ENCODE measurements at regions not wholly inside any gene's neighbourhood (a gene's known extent, or its start where the extent isn't known, plus 50 kb on each side); places are given as distances from the start of the nearest gene placed in this dataset.
"Not testable (repeated sequence)": the region's sequence is repeated elsewhere in the genome, so short reads cannot be mapped to it uniquely, and the experiment has no call there.

DNA sequence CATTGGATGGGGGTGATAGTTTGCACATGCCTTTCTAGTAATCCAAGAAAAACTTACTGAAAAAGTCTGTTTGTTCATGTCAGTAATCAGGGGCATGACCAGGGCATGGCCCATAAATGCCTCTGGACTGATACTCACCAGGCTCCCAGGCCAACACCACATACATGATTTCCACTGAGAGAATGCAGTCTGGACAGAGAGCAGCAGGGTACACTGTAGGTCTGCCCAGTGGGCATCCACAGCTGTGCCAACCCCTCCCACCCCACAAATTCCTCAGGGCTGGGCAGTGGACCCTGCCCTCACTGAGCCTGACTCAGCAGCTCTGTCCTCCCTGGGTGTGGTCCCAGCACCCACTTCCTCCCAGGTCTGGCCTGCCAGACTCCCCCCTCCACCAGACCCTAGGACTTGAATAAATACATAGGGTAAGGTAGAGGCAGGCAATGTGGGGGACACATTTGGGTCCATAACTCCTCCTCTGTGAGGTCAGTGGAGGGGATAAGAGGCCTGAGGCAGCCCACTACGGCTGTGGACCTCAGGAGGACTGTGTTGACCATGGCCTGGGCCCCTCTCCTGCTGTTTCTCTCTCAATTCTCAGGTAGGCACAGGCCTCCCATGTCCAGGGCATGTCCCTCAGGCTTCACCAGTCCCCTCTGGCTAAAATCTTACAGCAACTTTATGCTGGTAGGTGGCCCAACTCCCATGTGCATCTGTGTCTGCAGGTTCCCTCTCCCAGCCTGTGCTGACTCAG, 92.2 kb upstream of the TOP3B start:
- no peak for DNase-seq

DNA sequence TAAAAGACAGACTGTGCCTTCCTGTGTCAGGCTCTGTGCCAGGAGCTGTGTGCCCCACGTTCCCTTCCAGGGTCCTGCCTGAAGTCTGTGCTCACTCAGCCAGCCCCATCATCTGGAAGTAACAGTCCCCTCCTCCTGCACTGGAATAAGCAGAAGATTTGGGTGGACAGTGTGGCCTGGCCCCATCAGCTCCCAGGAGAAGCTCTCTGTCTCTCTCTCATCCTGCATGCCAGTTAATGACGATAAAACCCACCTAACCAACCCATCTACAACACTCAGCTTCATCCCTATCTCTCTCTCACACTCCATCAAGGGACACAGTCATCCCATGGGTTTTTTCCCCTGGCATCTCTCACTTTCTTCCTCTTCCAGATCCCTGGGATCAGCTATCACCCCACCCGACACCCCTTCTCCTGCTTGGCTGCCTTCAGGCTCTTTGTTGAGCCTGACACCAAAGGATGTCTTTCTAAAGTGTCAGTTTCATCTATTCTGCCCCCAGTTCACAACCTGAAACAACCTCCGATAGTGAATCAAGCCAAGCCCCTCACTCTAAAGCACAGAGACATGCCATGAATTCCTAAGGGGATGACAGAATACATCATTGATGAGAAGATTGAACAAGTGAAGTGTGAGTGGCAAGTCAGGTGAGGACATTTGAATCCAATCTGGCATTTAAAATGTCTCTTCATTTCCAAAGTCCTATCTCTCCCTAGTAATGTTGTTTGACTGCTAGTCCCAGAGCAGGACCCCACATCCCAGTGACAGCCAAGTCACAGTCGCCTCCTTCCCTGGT, 91.4 kb upstream of the TOP3B start:
- DNase-seq = no peak

- DNase-seq = no peak
Observed at GRCh38 chr22:22072169-22072836, 89.7 kb upstream of the TOP3B start.

GRCh38 chr22:22071455-22071854, 88.9 kb upstream of the TOP3B start:
- no peak for DNase-seq

DNA sequence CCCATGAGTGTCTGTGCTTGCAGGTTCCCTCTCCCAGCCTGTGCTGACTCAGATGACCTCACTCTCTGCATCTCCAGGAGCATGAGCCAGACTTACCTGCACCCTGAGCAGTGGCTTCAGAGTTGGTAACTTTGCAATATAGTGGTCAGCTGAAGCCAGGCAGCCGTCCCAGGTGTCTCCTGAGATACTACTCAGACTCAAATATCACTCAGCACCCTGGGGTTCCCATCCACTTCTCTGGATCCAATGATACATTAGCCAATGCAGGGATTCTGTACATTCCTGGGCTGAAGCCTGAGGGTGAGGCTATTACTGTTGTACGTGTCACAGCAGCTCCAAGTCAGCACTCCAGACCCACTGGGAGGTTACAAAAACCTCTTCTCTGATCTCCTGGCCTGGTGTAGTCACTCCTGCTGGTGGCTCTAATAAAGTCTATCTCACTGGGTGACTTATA, 87.8 kb upstream of the TOP3B start:
- DNase-seq = no peak

DNA sequence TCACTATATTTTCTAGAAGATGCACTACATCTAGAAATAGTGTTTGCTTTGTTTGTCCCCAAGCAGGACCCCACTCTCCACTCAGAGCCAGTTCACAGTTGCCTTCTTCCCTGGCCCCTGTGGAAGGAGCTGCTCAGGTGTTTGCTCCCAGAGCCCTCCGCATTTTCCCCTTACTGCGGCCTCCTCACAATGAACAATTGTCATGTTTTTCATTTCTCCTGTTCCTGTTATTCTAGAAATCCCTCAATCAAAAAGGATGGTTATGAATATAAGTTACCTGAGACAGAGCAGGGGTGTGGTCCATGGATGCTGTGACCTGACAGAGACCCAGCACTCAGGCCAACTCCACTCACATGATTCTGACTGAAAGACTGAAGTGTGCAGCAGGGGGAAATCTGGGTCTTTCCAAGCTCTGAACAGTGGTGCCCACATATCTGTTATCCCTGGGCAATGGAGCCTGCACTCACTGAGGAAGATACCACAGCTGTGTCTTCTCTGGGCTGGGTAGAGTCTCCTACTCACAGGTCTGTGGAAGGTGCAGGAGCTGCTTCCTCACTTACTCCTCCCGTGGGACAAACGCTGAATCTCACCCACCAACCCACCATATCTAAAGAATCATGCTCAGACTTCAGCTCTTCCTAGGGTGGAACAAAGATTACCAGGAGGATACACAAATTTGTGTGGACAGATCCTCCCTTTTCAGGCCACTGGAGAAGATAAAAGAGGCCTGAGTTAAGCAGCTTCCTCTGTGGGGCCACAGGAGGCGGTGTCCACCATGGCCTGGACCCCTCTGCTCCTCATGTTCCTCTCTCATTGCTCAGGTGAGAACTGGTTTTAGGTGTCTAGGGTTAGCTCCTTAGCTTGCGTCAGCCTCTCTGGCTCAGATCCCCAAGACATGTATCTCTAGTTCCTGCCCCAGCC, 87.1 kb upstream of the TOP3B start:
- DNase-seq = no peak

GRCh38 chr22:22068657-22069056, 86.1 kb upstream of the TOP3B start:
- no peak for DNase-seq

DNA sequence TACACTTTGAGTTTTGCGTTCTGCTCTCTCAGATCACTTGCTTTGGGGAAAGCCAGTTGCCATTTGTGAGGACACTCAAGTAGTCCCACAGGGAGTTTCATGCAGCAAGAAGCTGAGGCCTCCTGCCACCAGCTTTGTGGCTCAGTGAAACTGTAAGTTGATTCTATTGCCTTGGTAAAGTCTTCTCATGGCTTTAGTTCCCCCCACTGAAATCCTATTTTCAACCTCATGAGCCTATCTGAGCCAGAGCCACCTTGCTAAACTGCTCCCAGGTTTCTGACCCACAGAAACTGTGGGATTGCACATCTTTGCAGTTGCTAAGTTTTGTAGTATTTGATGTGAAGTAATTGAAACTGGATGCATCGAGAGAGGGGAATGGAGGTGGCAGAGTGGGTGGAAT, 85.4 kb upstream of the TOP3B start:
- DNase-seq = no peak

DNA sequence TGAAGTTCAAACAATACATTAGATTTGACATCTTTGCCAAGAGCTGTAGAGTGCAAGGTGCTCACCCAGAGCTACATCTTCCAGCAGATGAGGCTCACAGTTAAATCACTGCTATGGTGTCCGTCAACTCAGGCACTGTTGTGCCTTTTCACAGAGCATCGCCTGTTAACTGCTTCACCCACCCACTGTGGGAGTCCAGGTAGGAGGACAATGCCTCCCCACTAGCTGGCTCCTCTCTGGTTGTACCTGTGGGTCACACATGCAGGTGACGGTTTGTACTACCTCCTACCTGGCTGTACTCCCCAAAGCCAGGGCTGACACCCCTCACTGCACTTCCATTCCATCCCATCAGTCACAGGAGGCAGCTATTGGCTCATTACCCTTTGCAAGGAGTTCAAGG, 84.6 kb upstream of the TOP3B start:
- DNase-seq = no peak

DNA sequence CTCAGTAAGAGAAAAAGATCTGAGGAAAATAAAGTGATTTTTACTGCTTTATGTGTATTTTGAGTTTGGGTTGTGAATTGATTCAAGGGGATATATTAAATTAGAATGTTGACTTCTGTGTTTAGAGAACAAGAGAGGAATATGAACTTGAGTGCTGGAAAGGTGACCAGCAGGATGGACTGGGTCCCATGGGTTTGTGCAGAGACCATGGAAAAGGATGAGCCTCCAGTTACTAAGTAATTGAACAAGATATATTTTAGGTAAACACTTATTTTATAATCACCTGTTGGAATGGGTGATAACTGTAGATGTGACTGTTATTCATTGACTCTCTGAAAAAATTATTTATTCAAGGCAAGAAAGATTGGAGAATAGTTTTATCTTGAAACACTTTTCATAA, 82.0 kb upstream of the TOP3B start:
- DNase-seq = no peak

GRCh38 chr22:22062306-22062793, 79.8 kb upstream of the TOP3B start:
- DNase-seq = no peak

DNA sequence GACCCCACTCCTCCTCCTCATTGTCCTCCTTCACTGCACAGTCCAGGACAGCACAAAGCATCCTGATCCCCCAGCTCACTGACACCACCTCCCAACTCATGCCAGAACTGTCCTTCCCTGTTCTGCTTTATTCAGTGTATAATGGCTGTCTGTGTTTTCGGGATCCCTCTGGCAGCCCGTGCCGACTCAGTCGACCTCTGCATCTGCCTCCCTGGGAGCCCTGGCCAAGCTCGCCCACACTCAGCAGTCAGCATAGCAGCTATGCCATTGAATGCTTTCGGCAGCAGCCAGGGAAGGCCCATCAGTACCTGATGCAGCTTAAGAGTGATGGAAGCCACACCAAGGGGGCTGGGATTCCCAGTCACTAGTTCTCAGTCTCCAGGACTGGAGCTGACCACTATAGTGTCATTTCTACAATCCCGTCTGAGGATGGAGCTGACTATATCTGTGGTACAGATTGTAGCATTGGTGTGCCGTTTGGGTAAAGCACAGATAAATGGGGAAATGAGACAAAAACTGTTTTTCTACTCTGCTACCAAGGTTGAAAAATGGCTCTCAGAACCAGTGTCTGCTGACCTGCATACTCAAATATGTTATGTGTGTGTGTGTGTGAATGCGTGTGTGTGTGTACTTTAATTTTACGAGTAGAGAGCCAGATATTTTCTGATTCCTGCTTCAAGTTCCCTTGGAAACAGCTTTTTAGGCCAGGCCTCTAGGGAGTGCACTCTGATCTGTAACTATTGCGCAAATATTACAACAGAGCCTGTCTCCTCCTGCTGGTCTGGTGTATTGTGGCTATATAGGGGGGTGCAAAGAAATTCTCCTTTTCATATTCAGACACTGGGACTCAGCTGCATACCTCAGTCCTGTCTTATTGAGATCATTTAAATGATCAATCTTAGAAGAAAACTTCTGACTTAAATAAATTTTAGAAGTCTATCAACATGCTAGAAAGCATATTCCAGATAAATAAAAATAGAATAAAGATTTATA, 78.8 kb upstream of the TOP3B start:
- DNase-seq = no peak

- DNase-seq = no peak
Observed at GRCh38 chr22:22060200-22061084, 77.9 kb upstream of the TOP3B start.

DNA sequence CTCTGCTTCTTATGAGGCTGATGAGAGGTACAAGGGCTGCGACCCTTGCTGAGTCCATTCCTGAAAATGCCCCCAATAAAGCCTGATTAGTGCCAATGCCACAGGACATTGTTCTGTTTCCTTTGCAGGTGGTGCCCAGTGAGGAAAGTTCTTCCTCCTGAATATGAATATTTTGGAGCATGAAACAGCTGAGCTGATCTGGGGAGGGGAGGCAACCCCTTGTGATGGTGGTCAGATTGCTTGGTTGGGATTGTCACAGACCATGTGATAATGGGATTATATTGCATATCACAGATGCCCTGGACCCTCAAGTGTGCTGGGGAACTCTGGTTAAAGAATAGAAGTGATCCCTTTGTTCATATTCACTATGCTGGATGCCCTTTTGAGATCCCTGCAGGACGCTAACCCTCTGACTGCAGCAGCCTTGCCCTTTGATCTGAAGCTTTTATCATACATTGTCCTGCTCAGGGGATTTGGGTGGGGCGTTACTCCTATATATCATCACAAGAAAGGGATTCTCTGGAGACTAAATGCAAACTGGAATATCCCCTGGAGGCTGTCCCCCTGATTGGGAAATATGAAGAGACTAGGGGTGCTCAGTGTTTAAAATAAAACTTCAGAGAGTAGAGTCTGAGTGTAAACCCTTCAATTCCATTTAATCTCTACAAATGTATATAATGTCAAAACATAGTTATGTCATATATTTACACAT, 76.9 kb upstream of the TOP3B start:
- DNase-seq = no peak

GRCh38 chr22:22058633-22059290, 76.2 kb upstream of the TOP3B start:
- no peak for DNase-seq

DNA sequence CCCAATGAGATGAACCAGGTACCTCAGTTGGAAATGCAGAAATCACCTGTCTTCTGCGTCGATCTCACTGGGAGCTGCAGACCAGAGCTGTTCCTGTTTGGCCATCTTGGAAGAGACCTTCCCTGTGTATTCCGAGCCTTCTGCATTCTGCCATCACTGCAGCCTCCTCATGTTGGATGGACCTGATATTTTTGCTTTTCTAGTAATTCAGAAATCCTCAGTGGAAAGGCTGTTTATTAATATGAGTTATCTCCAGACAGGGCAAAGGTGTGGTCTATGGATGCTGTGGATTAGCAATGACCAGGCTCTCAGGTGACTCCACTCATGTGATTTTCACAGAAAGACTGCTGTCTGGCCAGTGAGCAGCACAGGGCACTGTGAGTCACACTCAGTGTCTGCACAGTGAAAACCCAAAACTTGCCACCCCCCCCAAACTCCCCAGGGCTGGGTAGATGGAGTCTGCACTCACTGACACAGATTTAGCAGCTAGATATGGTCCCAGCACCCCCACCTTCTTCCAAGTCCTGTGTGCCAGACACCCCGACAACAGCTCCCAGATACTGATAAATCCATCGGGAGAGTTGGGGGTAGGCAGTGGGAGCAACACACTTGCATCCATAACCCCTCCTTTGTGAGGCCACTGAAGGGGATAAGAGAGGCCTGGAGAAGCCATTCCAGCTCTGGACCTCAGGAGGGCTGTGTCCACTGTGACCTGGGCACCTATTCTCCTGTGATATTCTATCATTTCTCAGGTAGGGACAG, 75.2 kb upstream of the TOP3B start:
- DNase-seq = no peak

GRCh38 chr22:22056809-22057594, 74.4 kb upstream of the TOP3B start:
- not testable (repeated sequence) for DNase-seq

All from NCI-H1048 (cell line).